ENCODE measurements at regions not wholly inside any gene's neighbourhood (a gene's known extent, or its start where the extent isn't known, plus 50 kb on each side); places are given as distances from the start of the nearest gene placed in this dataset.

GRCh38 chr9:38271666-38272241 is 120.7 kb upstream of the ALDH1B1 start:
- no peak for TF ChIP-seq CTCF (IDR thresholded peaks at IDR 0.05; ENCODE audit: low read depth, low read length)
- Histone ChIP-seq H3K4me1 (ENCODE audit: low read depth) (no peaks in the 10 kb centered on the region), H3K27ac (no peak overlapping the region), H3K4me3 (no peak overlapping the region), H3K9me3 (ENCODE audit: low read depth) (no peaks in the 10 kb centered on the region), H3K27me3 (no peaks in the 10 kb centered on the region), H3K36me3 (no peaks in the 10 kb centered on the region)
- no peak for DNase-seq (ENCODE audit: low read depth in 1 of 2, low spot score in 1 of 2)

DNA sequence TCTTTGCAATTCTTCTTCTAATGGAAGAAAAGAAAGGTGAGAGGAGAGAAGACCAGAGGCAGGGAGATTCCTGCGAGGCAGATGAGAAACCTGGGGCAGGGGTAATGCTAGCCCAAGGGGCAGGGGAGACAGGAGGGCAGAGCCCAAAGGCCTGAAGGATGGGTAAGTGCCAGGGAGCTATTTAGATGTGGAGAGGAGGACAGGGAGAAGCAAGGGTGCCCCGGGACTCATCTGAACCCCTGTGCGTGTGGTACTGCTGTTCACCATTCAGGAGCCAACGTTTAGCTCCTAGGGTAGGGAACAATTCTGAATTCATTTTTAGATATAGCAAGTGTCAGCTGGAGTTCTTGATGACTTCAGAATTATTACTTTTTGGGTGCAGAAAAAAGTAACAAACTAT is 122.7 kb upstream of the ALDH1B1 start:
- Histone ChIP-seq H3K27me3 (no peaks in the 10 kb centered on the region), H3K4me3 (no peak overlapping the region), H3K4me1 (ENCODE audit: low read depth) (no peaks in the 10 kb centered on the region), H3K9me3 (ENCODE audit: low read depth) (no peaks in the 10 kb centered on the region), H3K27ac (no peak overlapping the region), H3K36me3 (no peaks in the 10 kb centered on the region)
- TF ChIP-seq CTCF (IDR thresholded peaks at IDR 0.05; ENCODE audit: low read depth, low read length), result no peak
- no peak for DNase-seq (ENCODE audit: low read depth in 1 of 2, low spot score in 1 of 2)

- H3K27ac ChIP-seq, result no peak overlapping the region
- no peaks in the 10 kb centered on the region for H3K4me1 ChIP-seq (ENCODE audit: low read depth)
- H3K9me3 ChIP-seq (ENCODE audit: low read depth), result no peaks in the 10 kb centered on the region
- H3K27me3 ChIP-seq, result no peaks in the 10 kb centered on the region
- no peak overlapping the region for H3K4me3 ChIP-seq
- TF ChIP-seq CTCF (IDR thresholded peaks at IDR 0.05; ENCODE audit: low read depth, low read length), result peak; percentile 55
- no peaks in the 10 kb centered on the region for H3K36me3 ChIP-seq
- DNase-seq (ENCODE audit: low read depth in 1 of 2, low spot score in 1 of 2), result peak in 1 of 2 donors; percentile 74
These were observed 129.0 kb upstream of the ALDH1B1 start for GRCh38 chr9:38263532-38263931.

DNA sequence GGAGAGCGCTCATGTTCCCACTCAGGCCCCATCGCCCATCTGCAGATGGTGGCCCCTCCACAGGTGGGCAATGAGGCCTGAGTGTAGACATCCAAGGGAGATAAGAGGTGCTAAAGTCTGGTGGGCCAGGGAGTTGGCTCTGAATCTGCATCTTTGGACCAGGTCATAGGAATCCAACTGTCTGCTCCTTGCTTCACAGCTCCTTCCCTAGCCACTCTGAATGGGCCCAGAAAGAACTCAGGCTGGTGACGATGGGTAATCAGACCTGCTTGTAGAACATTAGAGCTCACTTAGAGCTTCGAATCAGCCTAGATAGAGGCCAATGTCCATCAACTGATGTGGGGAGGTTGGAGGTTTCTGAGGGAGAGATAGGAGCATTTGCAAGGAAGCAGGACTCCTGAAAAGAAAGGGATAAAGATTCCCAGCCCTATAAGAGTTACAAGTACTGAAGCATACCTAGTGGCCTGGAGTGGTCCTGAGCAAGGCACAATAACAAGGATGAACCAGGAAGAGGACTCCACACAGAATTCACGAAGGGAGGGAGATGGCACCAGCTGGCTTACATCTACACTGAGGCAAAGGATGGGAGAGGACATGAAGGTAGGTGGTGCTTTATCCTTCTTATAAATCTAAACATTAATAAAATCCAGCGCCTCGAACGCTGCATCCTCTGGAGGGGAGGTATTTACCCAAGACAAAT is 132.8 kb upstream of the ALDH1B1 start:
- H3K27ac ChIP-seq, result no peak overlapping the region
- H3K9me3 ChIP-seq (ENCODE audit: low read depth), result no peaks in the 10 kb centered on the region
- no peak for DNase-seq (ENCODE audit: low read depth in 1 of 2, low spot score in 1 of 2)
- no peaks in the 10 kb centered on the region for H3K27me3 ChIP-seq
- H3K36me3 ChIP-seq, result no peaks in the 10 kb centered on the region
- no peak for TF ChIP-seq CTCF (IDR thresholded peaks at IDR 0.05; ENCODE audit: low read depth, low read length)
- no peaks in the 10 kb centered on the region for H3K4me1 ChIP-seq (ENCODE audit: low read depth)
- H3K4me3 ChIP-seq, result no peak overlapping the region

- TF ChIP-seq CTCF (IDR thresholded peaks at IDR 0.05; ENCODE audit: low read depth, low read length), result no peak
- no peaks in the 10 kb centered on the region for H3K9me3 ChIP-seq (ENCODE audit: low read depth)
- H3K36me3 ChIP-seq, result no peaks in the 10 kb centered on the region
- no peak overlapping the region for H3K27ac ChIP-seq
- H3K27me3 ChIP-seq, result no peaks in the 10 kb centered on the region
- H3K4me3 ChIP-seq, result no peak overlapping the region
- no peaks in the 10 kb centered on the region for H3K4me1 ChIP-seq (ENCODE audit: low read depth)
- DNase-seq (ENCODE audit: low read depth in 1 of 2, low spot score in 1 of 2), result no peak
These were observed 133.4 kb upstream of the ALDH1B1 start for GRCh38 chr9:38259056-38259455.
